GM23248 (cell line): ENCODE measurements at regions not wholly inside any gene's neighbourhood (a gene's known extent, or its start where the extent isn't known, plus 50 kb on each side); places are given as distances from the start of the nearest gene placed in this dataset.

ENCODE experiments used
- DNase-seq: peaks from one replicate; pipeline ENCODE4 v3.0.0-alpha.2; 2015
- H2AFZ ChIP-seq: fragments of 200-600 bp; sonication (generic); 2 replicates; pipeline ENCODE4 v1.6.1; 2016; ENCODE audit warnings: antibody characterized with exemption
- H3F3A ChIP-seq: fragments of 200-600 bp; sonication (generic); 2 replicates; pipeline ENCODE4 v1.6.1; 2016; ENCODE audit warnings: mild to moderate bottlenecking, antibody characterized with exemption, mixed run types; ENCODE audit not compliant: insufficient read depth
- H3K27ac ChIP-seq: fragments of 200-600 bp; sonication (generic); 2 replicates; pipeline ENCODE4 v1.5.1; 2016; ENCODE audit warnings: mild to moderate bottlenecking
- H3K27me3 ChIP-seq: fragments of 200-600 bp; sonication (generic); replicated peaks from 2 replicates; pipeline ENCODE4 v1.6.1; 2016; ENCODE audit warnings: mild to moderate bottlenecking; ENCODE audit not compliant: insufficient read depth
- H3K36me3 ChIP-seq: fragments of 200-600 bp; sonication (generic); 2 replicates; pipeline ENCODE4 v1.6.1; 2016; ENCODE audit warnings: low read depth, mild to moderate bottlenecking
- H3K4me1 ChIP-seq: fragments of 200-600 bp; sonication (generic); 2 replicates; pipeline ENCODE4 v1.6.1; 2016; ENCODE audit warnings: mild to moderate bottlenecking; ENCODE audit not compliant: insufficient read depth
- H3K4me2 ChIP-seq: fragments of 200-600 bp; sonication (generic); one replicate; pipeline ENCODE4 v1.6.1; 2016; ENCODE audit warnings: mild to moderate bottlenecking; ENCODE audit not compliant: unreplicated experiment
- H3K4me3 ChIP-seq: fragments of 200-600 bp; sonication (generic); 2 replicates; pipeline ENCODE4 v1.5.1; 2016; ENCODE audit warnings: mild to moderate bottlenecking
- H3K79me2 ChIP-seq: fragments of 200-600 bp; sonication (generic); 2 replicates; pipeline ENCODE4 v1.6.1; 2016; ENCODE audit warnings: mild to moderate bottlenecking; ENCODE audit not compliant: insufficient read depth
- H3K9ac ChIP-seq: fragments of 200-600 bp; sonication (generic); 2 replicates; pipeline ENCODE4 v1.6.1; 2016; ENCODE audit warnings: mild to moderate bottlenecking
- H3K9me2 ChIP-seq: fragments of 200-600 bp; sonication (generic); 2 replicates; pipeline ENCODE4 v1.6.1; 2016; ENCODE audit warnings: mixed run types, mild to moderate bottlenecking, moderate library complexity; ENCODE audit not compliant: insufficient read depth
- H3K9me3 ChIP-seq: fragments of 200-600 bp; sonication (generic); one replicate; pipeline ENCODE4 v1.6.1; 2017; ENCODE audit warnings: low read depth
- H4K20me1 ChIP-seq: fragments of 200-600 bp; sonication (generic); 2 replicates; pipeline ENCODE4 v1.6.0; 2016; ENCODE audit not compliant: insufficient read depth
- EZH2 ChIP-seq: fragments of 200-600 bp; sonication (generic); IDR thresholded peaks from 2 replicates; pipeline ENCODE4 v1.6.1; 2018; ENCODE audit warnings: antibody characterized with exemption, mild to moderate bottlenecking; ENCODE audit not compliant: insufficient read depth, poor library complexity, severe bottlenecking
- EZH2phosphoT487 ChIP-seq: fragments of 200-600 bp; sonication (generic); IDR thresholded peaks from 2 replicates; pipeline ENCODE4 v1.6.1; 2018; ENCODE audit warnings: antibody characterized with exemption, moderate library complexity, mild to moderate bottlenecking, low read depth; ENCODE audit not compliant: insufficient read depth
- WGBS, 2 experiments: methylation state at CpG; one replicate each; pipeline ENCODE4 v1.1.6; 2015 to 2017; ENCODE audit warnings: low lambda C conversion rate in 2 of 2, low coverage in 1 of 2; ENCODE audit errors: missing lambda C conversion rate in 2 of 2; 5-methylcytosine and 5-hydroxymethylcytosine counted together
- in situ Hi-C: fragments of 300-500 bp; cut with MboI; formaldehyde crosslinking; loops from 2 replicates; pipeline ENCODE4 v1.15.0; 2020

- no peak for TF ChIP-seq EZH2
- no peak for TF ChIP-seq EZH2phosphoT487
- H4K20me1 ChIP-seq, result no peaks in the 10 kb centered on the region
- H3K79me2 ChIP-seq, result no peaks in the 10 kb centered on the region
- H3K9me2 ChIP-seq, result no peaks in the 10 kb centered on the region
- H3K36me3 ChIP-seq, result no peaks in the 10 kb centered on the region
- DNase-seq, result no peak
- 87 to 91% methylated on average over 3 of the region's 3 CpGs for WGBS, 2 experiments
- no peak overlapping the region for H3K27ac ChIP-seq
- H3F3A ChIP-seq, result no peaks in the 10 kb centered on the region
- H3K4me3 ChIP-seq, result no peak overlapping the region
- H3K9ac ChIP-seq, result no peak overlapping the region
- no peak overlapping the region for H3K4me2 ChIP-seq
- in situ Hi-C loops, result no loop called here
- no peaks in the 10 kb centered on the region for H3K27me3 ChIP-seq
- H2AFZ ChIP-seq, result no peak overlapping the region
- H3K4me1 ChIP-seq, result no peaks in the 10 kb centered on the region
- H3K9me3 ChIP-seq, result no peaks in the 10 kb centered on the region
Observed at GRCh38 chr11:95442531-95443050, 211.6 kb upstream of the SESN3 start.

DNA sequence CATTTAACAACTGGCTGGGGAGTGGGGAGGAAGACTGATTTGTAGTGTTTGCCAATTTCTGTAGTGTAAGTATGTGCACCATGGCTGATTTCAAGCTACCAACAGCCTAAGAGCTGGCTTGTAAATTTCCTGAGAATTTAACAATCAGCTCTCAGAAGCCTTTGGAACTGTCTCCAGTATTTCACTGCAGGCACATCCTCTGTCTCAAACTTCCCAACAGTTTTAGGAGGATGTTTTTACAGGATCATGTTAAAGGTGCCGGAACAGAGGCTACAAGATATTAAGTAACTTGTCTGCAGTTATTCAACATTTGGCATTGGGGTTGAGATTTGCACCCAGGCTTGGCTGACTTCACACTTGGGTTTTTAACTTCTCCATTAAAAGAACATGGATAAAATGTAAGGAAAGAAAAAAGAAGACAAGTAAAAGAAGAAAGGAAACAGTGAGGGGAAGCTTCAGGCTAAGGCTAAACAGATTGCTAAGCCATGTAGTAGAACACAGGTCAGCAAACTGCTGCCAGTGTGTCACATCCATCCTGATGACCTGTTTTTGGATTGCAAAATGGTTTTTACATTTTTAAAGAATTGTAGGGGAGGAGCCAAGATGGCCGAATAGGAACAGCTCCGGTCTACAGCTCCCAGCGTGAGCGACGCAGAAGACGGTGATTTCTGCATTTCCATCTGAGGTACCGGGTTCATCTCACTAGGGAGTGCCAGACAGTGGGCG is 204.8 kb upstream of the SESN3 start:
- Histone ChIP-seq H3K9ac (no peak overlapping the region), H2AFZ (no peak overlapping the region), H3F3A (no peaks in the 10 kb centered on the region; the same call in 1 of the 2 replicates), H3K79me2 (no peaks in the 10 kb centered on the region), H3K36me3 (no peaks in the 10 kb centered on the region), H3K4me1 (peaks cover 5% of the 10 kb centered on the region; the same call in 1 of the 2 replicates), H3K4me2 (no peak overlapping the region), H3K27ac (no peak overlapping the region), H3K27me3 (no peaks in the 10 kb centered on the region), H3K4me3 (no peak overlapping the region), H3K9me2 (no peaks in the 10 kb centered on the region), H4K20me1 (no peaks in the 10 kb centered on the region), H3K9me3 (no peaks in the 10 kb centered on the region)
- DNase-seq, result no peak
- 55 to 69% methylated on average over 3 to 7 of the region's 9 CpGs for WGBS, 2 experiments
- TF ChIP-seq EZH2 (no peak), EZH2phosphoT487 (no peak)
- in situ Hi-C loops, result no loop called here

- Histone ChIP-seq H3K9ac (no peak overlapping the region), H3K4me1 (peaks cover 5% of the 10 kb centered on the region; the same call in 1 of the 2 replicates), H3K27me3 (no peaks in the 10 kb centered on the region), H3K9me3 (no peaks in the 10 kb centered on the region), H3K79me2 (no peaks in the 10 kb centered on the region), H2AFZ (no peak overlapping the region), H3K27ac (no peak overlapping the region), H4K20me1 (no peaks in the 10 kb centered on the region), H3K36me3 (no peaks in the 10 kb centered on the region), H3K4me2 (no peak overlapping the region), H3F3A (no peaks in the 10 kb centered on the region; the same call in 1 of the 2 replicates), H3K9me2 (no peaks in the 10 kb centered on the region), H3K4me3 (no peak overlapping the region)
- TF ChIP-seq EZH2phosphoT487 (no peak), EZH2 (no peak)
- in situ Hi-C loops, result no loop called here
- DNase-seq, result no peak
- 86 to 92% methylated on average over 3 of the region's 3 CpGs for WGBS, 2 experiments
Observed at GRCh38 chr11:95435192-95435591, 204.2 kb upstream of the SESN3 start.

GRCh38 chr11:95434489-95435057 is 203.6 kb upstream of the SESN3 start:
- Histone ChIP-seq H3K36me3 (no peaks in the 10 kb centered on the region), H3K4me3 (no peak overlapping the region), H3F3A (no peaks in the 10 kb centered on the region; the same call in 1 of the 2 replicates), H3K9me2 (no peaks in the 10 kb centered on the region), H3K4me1 (peaks cover 11% of the 10 kb centered on the region), H3K9ac (no peak overlapping the region), H3K9me3 (no peaks in the 10 kb centered on the region), H3K27me3 (no peaks in the 10 kb centered on the region), H3K79me2 (no peaks in the 10 kb centered on the region), H4K20me1 (no peaks in the 10 kb centered on the region), H3K4me2 (no peak overlapping the region), H3K27ac (no peak overlapping the region), H2AFZ (no peak overlapping the region)
- DNase-seq, result no peak
- in situ Hi-C loops, result no loop called here
- no peak for TF ChIP-seq EZH2
- TF ChIP-seq EZH2phosphoT487, result no peak
- WGBS, 2 experiments, result 59 to 64% methylated on average over 1 of the region's 1 CpG
